GM19025 (cell line): ENCODE measurements at regions not wholly inside any gene's neighbourhood (a gene's known extent, or its start where the extent isn't known, plus 50 kb on each side); places are given as distances from the start of the nearest gene placed in this dataset.

Source experiments
- ATAC-seq: cut with Tn5 transposase; IDR thresholded peaks from one replicate; pipeline ENCODE4 v1.9.1; 2021; ENCODE audit warnings: mild to moderate bottlenecking, low read depth, moderate library complexity; ENCODE audit not compliant: unreplicated experiment

GRCh38 chr10:131777921-131778320 is 122.9 kb upstream of the PPP2R2D start:
- no peak for ATAC-seq

GRCh38 chr10:131778385-131778784 is 122.4 kb upstream of the PPP2R2D start:
- no peak for ATAC-seq

GRCh38 chr10:131778842-131779241 is 122.0 kb upstream of the PPP2R2D start:
- ATAC-seq: no peak

GRCh38 chr10:131779661-131780394 is 121.0 kb upstream of the PPP2R2D start:
- ATAC-seq: no peak

- ATAC-seq: no peak
Measured at GRCh38 chr10:131781076-131781475, 119.7 kb upstream of the PPP2R2D start.

GRCh38 chr10:131781791-131782190 is 119.0 kb upstream of the PPP2R2D start:
- ATAC-seq: no peak

GRCh38 chr10:131784363-131785120 is 116.3 kb upstream of the PPP2R2D start:
- ATAC-seq: no peak

- no peak for ATAC-seq
Measured at GRCh38 chr10:131785121-131785460, 115.7 kb upstream of the PPP2R2D start.

- ATAC-seq: no peak
Measured at GRCh38 chr10:131786756-131787605, 113.8 kb upstream of the PPP2R2D start.

- no peak for ATAC-seq
Measured at GRCh38 chr10:131787961-131788360, 112.8 kb upstream of the PPP2R2D start.

GRCh38 chr10:131788386-131788785 is 112.4 kb upstream of the PPP2R2D start:
- ATAC-seq: no peak

GRCh38 chr10:131789516-131789915 is 111.3 kb upstream of the PPP2R2D start:
- ATAC-seq: no peak

GRCh38 chr10:131790021-131790420 is 110.8 kb upstream of the PPP2R2D start:
- ATAC-seq: no peak

GRCh38 chr10:131792011-131792651 is 108.7 kb upstream of the PPP2R2D start:
- ATAC-seq: no peak

- ATAC-seq: no peak
Measured at GRCh38 chr10:131792809-131793208, 108.0 kb upstream of the PPP2R2D start.

GRCh38 chr10:131795761-131796160 is 105.0 kb upstream of the PPP2R2D start:
- ATAC-seq: no peak

- no peak for ATAC-seq
Measured at GRCh38 chr10:131797626-131798025, 103.2 kb upstream of the PPP2R2D start.

GRCh38 chr10:131799429-131799828 is 101.4 kb upstream of the PPP2R2D start:
- no peak for ATAC-seq

- no peak for ATAC-seq
Measured at GRCh38 chr10:131802156-131802915, 98.5 kb upstream of the PPP2R2D start.

GRCh38 chr10:131802996-131803395 is 97.8 kb upstream of the PPP2R2D start:
- ATAC-seq: no peak
